Peyer's patch (tissue), 4 donors: ENCODE measurements at regions not wholly inside any gene's neighbourhood (a gene's known extent, or its start where the extent isn't known, plus 50 kb on each side); places are given as distances from the start of the nearest gene placed in this dataset.

Experiments used
- DNase-seq, 3 donors: peaks; one replicate each; pipeline ENCODE4 v3.0.0-alpha.2; 2017 to 2019
- H3K27ac ChIP-seq, 4 donors: fragments of 200-600 bp; sonication (generic); one replicate each; pipeline ENCODE4 v1.5.1; 2016 to 2019
- H3K27me3 ChIP-seq, 2 donors: fragments of 200-600 bp; sonication (generic); one replicate each; pipeline ENCODE4 v1.5.1; 2019
- H3K36me3 ChIP-seq, 3 donors: fragments of 200-600 bp; sonication (generic); one replicate each; pipeline ENCODE4 v1.5.1; 2016 to 2019
- H3K4me1 ChIP-seq, 4 donors: fragments of 200-600 bp; sonication (generic); one replicate each; pipeline ENCODE4 v1.5.1; 2016 to 2019
- H3K4me3 ChIP-seq, 4 donors: fragments of 200-600 bp; sonication (generic); 1 replicate in 3 of 4; 2 replicates in 1 of 4; pipeline ENCODE4 v1.5.1; 2016 to 2019; ENCODE audit warnings: mild to moderate bottlenecking in 1 of 4
- H3K9me3 ChIP-seq, 4 donors: fragments of 200-600 bp; sonication (generic); one replicate each; pipeline ENCODE4 v1.5.1; 2016 to 2019; ENCODE audit warnings: mild to moderate bottlenecking in 1 of 4
- CTCF ChIP-seq, 6 experiments: fragments of 450-650 bp in 4 of 6; fragments of 200-600 bp in 2 of 6; sonication (generic) in 1 of 6; IDR thresholded peaks; one replicate each; pipeline ENCODE4 v1.5.1; 2017 to 2019; ENCODE audit warnings: antibody characterized with exemption in 6 of 6, mild to moderate bottlenecking in 3 of 6, moderate library complexity in 1 of 6
- POLR2A ChIP-seq, 2 donors: fragments of 450-650 bp; IDR thresholded peaks; one replicate each; pipeline ENCODE4 v1.5.1; 2017; ENCODE audit warnings: antibody characterized with exemption in 2 of 2, mild to moderate bottlenecking in 2 of 2, moderate library complexity in 2 of 2

DNA sequence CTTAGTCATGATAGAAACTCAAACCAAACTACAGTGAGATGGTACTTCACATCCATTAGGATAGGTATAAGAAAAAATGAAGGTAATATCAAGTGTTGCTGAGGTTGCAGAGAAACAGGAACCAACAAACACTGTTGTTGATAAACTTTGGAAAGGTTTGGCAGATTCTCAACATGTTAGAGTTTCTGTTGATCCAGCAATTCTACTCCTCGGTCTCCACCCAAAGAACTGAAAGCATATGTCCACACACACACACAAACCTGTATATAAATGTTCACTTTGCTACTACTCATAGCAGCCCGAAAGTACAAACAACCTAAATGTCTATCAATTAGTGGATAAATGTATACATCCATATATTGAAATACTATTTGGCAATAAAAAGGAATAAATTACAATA, 128.3 kb upstream of the CARMIL1 start:
- TF ChIP-seq CTCF (IDR thresholded peaks at IDR 0.05) (no peak), POLR2A (IDR thresholded peaks at IDR 0.05) (no peak)
- Histone ChIP-seq H3K36me3 (no peaks in the 10 kb centered on the region), H3K27me3 (no peaks in the 10 kb centered on the region), H3K4me3 (no peak overlapping the region), H3K9me3 (no peaks in the 10 kb centered on the region), H3K27ac (no peak overlapping the region), H3K4me1 (no peaks in the 10 kb centered on the region)
- no peak for DNase-seq

GRCh38 chr6:25153079-25153478, 126.1 kb upstream of the CARMIL1 start:
- Histone ChIP-seq H3K4me3 (no peak overlapping the region), H3K27me3 (no peaks in the 10 kb centered on the region), H3K4me1 (no peaks in the 10 kb centered on the region), H3K27ac (no peak overlapping the region), H3K9me3 (peaks cover 0 to 4% (median 1%) of the 10 kb centered on the region in 4 donors), H3K36me3 (no peaks in the 10 kb centered on the region)
- TF ChIP-seq POLR2A (IDR thresholded peaks at IDR 0.05) (no peak), CTCF (IDR thresholded peaks at IDR 0.05) (no peak)
- DNase-seq: no peak

DNA sequence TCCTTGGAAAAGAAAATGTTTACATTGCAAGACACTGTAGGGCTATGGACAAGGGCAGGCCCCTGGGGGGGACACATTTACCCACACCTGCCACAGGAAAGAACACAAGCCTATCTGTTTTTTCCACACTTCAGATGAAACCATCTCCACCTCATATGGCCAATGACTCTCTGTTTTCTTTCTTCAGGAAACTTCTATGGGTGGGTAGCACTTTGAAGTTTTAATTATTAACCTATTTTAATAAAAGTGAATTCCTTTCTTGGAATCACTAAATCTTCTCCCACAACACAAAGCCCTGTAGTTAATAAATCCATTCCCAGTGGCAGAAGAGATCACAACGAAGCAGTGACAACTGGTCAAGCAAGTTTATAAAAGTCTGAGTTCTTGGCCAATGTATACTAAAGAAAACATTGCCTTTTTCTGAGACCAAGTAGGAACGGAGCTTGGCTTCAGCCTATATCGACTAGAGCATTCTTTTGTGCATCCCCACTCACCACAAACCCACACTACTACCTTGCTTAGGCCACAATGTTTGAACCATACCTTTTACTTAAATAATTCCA, 125.1 kb upstream of the CARMIL1 start:
- no peaks in the 10 kb centered on the region for H3K36me3 ChIP-seq
- TF ChIP-seq CTCF (IDR thresholded peaks at IDR 0.05) (no peak), POLR2A (IDR thresholded peaks at IDR 0.05) (no peak)
- no peak overlapping the region for H3K27ac ChIP-seq

DNA sequence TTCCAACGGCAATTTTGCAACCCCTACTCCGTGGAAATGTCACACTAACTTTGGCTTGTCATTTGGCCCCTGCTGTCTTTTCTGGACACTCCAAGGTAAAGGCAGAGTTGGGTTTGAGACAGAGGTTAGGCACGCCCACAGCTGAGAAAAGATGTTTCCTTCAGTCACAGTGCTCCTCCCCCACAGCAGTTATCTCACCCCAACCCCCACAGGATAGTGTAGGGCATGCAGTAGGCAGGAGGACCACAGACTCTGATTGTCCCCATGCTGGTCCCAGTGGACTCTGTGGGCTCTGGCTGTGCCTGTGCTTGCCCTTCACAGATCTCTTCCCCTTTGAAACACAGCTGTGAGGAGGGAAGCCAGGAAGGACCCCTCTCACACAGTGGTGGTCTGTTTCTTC, 124.0 kb upstream of the CARMIL1 start:
- H3K27ac ChIP-seq: no peak overlapping the region
- DNase-seq: no peak
- no peak overlapping the region for H3K4me3 ChIP-seq
- H3K9me3 ChIP-seq: peaks cover 0 to 11% (median 5%) of the 10 kb centered on the region in 4 donors
- H3K4me1 ChIP-seq: no peaks in the 10 kb centered on the region
- no peaks in the 10 kb centered on the region for H3K27me3 ChIP-seq
- H3K36me3 ChIP-seq: no peaks in the 10 kb centered on the region
- no peak for TF ChIP-seq POLR2A (IDR thresholded peaks at IDR 0.05)
- no peak for TF ChIP-seq CTCF (IDR thresholded peaks at IDR 0.05)

More for the DNA sequence above, 125.1 kb upstream of the CARMIL1 start:
- Histone ChIP-seq H3K4me1 (no peaks in the 10 kb centered on the region), H3K9me3 (peaks cover 0 to 11% (median 5%) of the 10 kb centered on the region in 4 donors), H3K27me3 (no peaks in the 10 kb centered on the region), H3K4me3 (no peak overlapping the region)
- no peak for DNase-seq

GRCh38 chr6:25156123-25156522, 123.1 kb upstream of the CARMIL1 start:
- TF ChIP-seq POLR2A (IDR thresholded peaks at IDR 0.05): no peak
- TF ChIP-seq CTCF (IDR thresholded peaks at IDR 0.05): no peak
- no peak overlapping the region for H3K27ac ChIP-seq
- peaks cover 0 to 11% (median 5%) of the 10 kb centered on the region in 4 donors for H3K9me3 ChIP-seq
- no peaks in the 10 kb centered on the region for H3K36me3 ChIP-seq
- no peak overlapping the region for H3K4me3 ChIP-seq
- no peaks in the 10 kb centered on the region for H3K4me1 ChIP-seq
- no peak for DNase-seq
- H3K27me3 ChIP-seq: no peaks in the 10 kb centered on the region

DNA sequence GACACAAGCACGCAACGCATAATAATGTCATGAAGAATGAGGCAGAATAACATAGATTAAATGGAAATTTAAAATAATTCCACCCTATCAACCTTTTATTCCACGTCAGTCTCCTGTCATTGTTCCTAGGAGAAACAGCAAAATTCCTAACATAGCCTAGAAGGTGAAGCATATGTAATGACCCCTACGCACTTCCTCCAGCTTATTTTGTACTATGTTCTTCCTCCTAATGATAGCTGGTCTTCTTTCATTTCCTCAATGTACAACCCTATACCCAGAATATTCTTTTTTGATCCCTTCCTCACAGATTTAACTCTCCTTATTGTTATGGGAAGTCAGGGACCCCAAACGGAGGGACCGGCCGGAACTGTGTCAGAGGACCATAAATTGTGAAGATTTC, 122.0 kb upstream of the CARMIL1 start:
- Histone ChIP-seq H3K36me3 (no peaks in the 10 kb centered on the region), H3K9me3 (peaks cover 0 to 11% (median 5%) of the 10 kb centered on the region in 4 donors), H3K4me3 (no peak overlapping the region), H3K4me1 (no peaks in the 10 kb centered on the region), H3K27ac (no peak overlapping the region), H3K27me3 (no peaks in the 10 kb centered on the region)
- TF ChIP-seq POLR2A (IDR thresholded peaks at IDR 0.05): no peak
- no peak for TF ChIP-seq CTCF (IDR thresholded peaks at IDR 0.05)
- DNase-seq: no peak
